ENCODE measurements at regions not wholly inside any gene's neighbourhood (a gene's known extent, or its start where the extent isn't known, plus 50 kb on each side); places are given as distances from the start of the nearest gene placed in this dataset.

- H3K4me3 ChIP-seq: no peak overlapping the region
- WGBS, 3 donors: 66 to 67% (median 67%) methylated on average over 3 of the region's 3 CpGs
- intact Hi-C loops (cut with DNase I): no loop called here
Observed at GRCh38 chr13:65540175-65540574, 1690.0 kb downstream of the PCDH9 start.

GRCh38 chr13:65535370-65535769, 1694.8 kb downstream of the PCDH9 start:
- intact Hi-C loops (cut with DNase I): no loop called here
- 68 to 79% (median 73%) methylated on average over 1 of the region's 1 CpG for WGBS, 3 donors
- Histone ChIP-seq H3K27me3 (ENCODE audit: insufficient read depth in 3 of 3, low read length in 2 of 3) (no peaks in the 10 kb centered on the region), H3K36me3 (ENCODE audit: insufficient read depth in 1 of 2, low read depth in 1 of 2) (no peaks in the 10 kb centered on the region), H3K4me3 (no peak overlapping the region), H3K9me3 (no peaks in the 10 kb centered on the region), H3K27ac (no peak overlapping the region), H3K4me1 (no peaks in the 10 kb centered on the region)
- ATAC-seq: no peak
- no peak for DNase-seq
- TF ChIP-seq CTCF (IDR thresholded peaks at IDR 0.05): no peak

More at GRCh38 chr13:65540175-65540574, 1690.0 kb downstream of the PCDH9 start:
- no peaks in the 10 kb centered on the region for H3K36me3 ChIP-seq (ENCODE audit: insufficient read depth in 1 of 2, low read depth in 1 of 2)
- H3K4me1 ChIP-seq: no peaks in the 10 kb centered on the region
- H3K9me3 ChIP-seq: no peaks in the 10 kb centered on the region
- no peak for TF ChIP-seq CTCF (IDR thresholded peaks at IDR 0.05)
- H3K27me3 ChIP-seq (ENCODE audit: insufficient read depth in 3 of 3, low read length in 2 of 3): no peaks in the 10 kb centered on the region
- no peak for ATAC-seq
- no peak for DNase-seq
- H3K27ac ChIP-seq: no peak overlapping the region

GRCh38 chr13:65532231-65532630, 1697.9 kb downstream of the PCDH9 start:
- Histone ChIP-seq H3K4me3 (no peak overlapping the region), H3K9me3 (no peaks in the 10 kb centered on the region), H3K36me3 (ENCODE audit: insufficient read depth in 1 of 2, low read depth in 1 of 2) (no peaks in the 10 kb centered on the region), H3K27ac (no peak overlapping the region), H3K4me1 (no peaks in the 10 kb centered on the region), H3K27me3 (ENCODE audit: insufficient read depth in 3 of 3, low read length in 2 of 3) (peaks cover 0 to 3% (median 0%) of the 10 kb centered on the region in 3 donors)
- 40 to 47% (median 42%) methylated on average over 4 of the region's 4 CpGs for WGBS, 3 donors
- TF ChIP-seq CTCF (IDR thresholded peaks at IDR 0.05): no peak
- ATAC-seq (no peak), DNase-seq (no peak)
- intact Hi-C loops (cut with DNase I): no loop called here

- ATAC-seq (no peak), DNase-seq (no peak)
- no peaks in the 10 kb centered on the region for H3K4me1 ChIP-seq
- peaks cover 0 to 3% (median 0%) of the 10 kb centered on the region in 3 donors for H3K27me3 ChIP-seq (ENCODE audit: insufficient read depth in 3 of 3, low read length in 2 of 3)
- 58 to 68% (median 63%) methylated on average over 2 of the region's 2 CpGs for WGBS, 3 donors
- no peaks in the 10 kb centered on the region for H3K36me3 ChIP-seq (ENCODE audit: insufficient read depth in 1 of 2, low read depth in 1 of 2)
- no peak for TF ChIP-seq CTCF (IDR thresholded peaks at IDR 0.05)
- H3K27ac ChIP-seq: no peak overlapping the region
- no peak overlapping the region for H3K4me3 ChIP-seq
- no peaks in the 10 kb centered on the region for H3K9me3 ChIP-seq
- intact Hi-C loops (cut with DNase I): no loop called here
Observed at GRCh38 chr13:65530688-65531087, 1699.4 kb downstream of the PCDH9 start.

GRCh38 chr13:65529541-65529940, 1700.6 kb downstream of the PCDH9 start:
- no peak for DNase-seq
- peaks cover 0 to 3% (median 0%) of the 10 kb centered on the region in 3 donors for H3K27me3 ChIP-seq (ENCODE audit: insufficient read depth in 3 of 3, low read length in 2 of 3)
- no peak for ATAC-seq
- TF ChIP-seq CTCF (IDR thresholded peaks at IDR 0.05): no peak
- no peak overlapping the region for H3K27ac ChIP-seq
- no peaks in the 10 kb centered on the region for H3K36me3 ChIP-seq (ENCODE audit: insufficient read depth in 1 of 2, low read depth in 1 of 2)
- WGBS, 3 donors: 53 to 55% (median 54%) methylated on average over 4 of the region's 4 CpGs
- H3K4me1 ChIP-seq: no peaks in the 10 kb centered on the region
- no peaks in the 10 kb centered on the region for H3K9me3 ChIP-seq
- intact Hi-C loops (cut with DNase I): no loop called here
- no peak overlapping the region for H3K4me3 ChIP-seq

Measured in psoas muscle (tissue), 7 donors.